RWPE1 (cell line): ENCODE measurements at regions not wholly inside any gene's neighbourhood (a gene's known extent, or its start where the extent isn't known, plus 50 kb on each side); places are given as distances from the start of the nearest gene placed in this dataset.

ENCODE experiments used
- CTCF ChIA-PET: fragments of 350-600 bp; sonication (Branson Sonifier 250); formaldehyde crosslinking; extraction: SDS; loops from one replicate; lab custom pipeline; 2021; lab: Yijun Ruan, JAX
- POLR2A ChIA-PET: fragments of 400-600 bp; formaldehyde crosslinking; extraction: SDS; loops from one replicate; lab custom pipeline; 2020; ENCODE audit warnings: antibody characterized with exemption; ENCODE audit not compliant: low non-redundant PET; lab: Yijun Ruan, JAX
- DNase-seq: peaks from one replicate; pipeline ENCODE4 v3.0.0; 2012; ENCODE audit warnings: low spot score
- H3K27ac ChIP-seq: fragments of 450-650 bp; 2 replicates; pipeline ENCODE4 v1.5.1; 2017
- TF ChIP-seq, protein P1 (sequence below): fragments of 450-650 bp; conservative IDR thresholded peaks from 2 replicates; pipeline ENCODE4 v1.5.1; 2017; ENCODE audit warnings: low read depth, mild to moderate bottlenecking

DNA sequence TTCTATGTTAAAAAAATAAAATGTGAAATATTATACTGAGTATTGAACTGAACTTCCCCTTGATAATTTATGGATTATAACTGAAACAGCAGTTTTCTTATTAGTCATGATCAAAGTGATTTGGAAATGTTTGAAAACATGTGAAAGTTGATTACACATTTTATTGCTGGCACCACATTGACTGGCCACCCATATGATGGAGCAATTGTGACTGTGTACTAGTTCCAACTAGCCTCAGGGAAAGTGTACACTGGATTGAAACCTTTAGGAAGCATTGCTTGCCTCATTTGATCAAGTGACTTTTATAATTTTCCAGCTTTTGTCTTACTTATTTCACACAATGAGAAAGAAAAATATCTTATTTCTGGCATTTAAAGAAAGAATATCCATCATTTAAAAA, 128.0 kb upstream of the ADGRL2 start:
- TF ChIP-seq, protein P1, sequence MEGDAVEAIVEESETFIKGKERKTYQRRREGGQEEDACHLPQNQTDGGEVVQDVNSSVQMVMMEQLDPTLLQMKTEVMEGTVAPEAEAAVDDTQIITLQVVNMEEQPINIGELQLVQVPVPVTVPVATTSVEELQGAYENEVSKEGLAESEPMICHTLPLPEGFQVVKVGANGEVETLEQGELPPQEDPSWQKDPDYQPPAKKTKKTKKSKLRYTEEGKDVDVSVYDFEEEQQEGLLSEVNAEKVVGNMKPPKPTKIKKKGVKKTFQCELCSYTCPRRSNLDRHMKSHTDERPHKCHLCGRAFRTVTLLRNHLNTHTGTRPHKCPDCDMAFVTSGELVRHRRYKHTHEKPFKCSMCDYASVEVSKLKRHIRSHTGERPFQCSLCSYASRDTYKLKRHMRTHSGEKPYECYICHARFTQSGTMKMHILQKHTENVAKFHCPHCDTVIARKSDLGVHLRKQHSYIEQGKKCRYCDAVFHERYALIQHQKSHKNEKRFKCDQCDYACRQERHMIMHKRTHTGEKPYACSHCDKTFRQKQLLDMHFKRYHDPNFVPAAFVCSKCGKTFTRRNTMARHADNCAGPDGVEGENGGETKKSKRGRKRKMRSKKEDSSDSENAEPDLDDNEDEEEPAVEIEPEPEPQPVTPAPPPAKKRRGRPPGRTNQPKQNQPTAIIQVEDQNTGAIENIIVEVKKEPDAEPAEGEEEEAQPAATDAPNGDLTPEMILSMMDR = no peak
- no peak overlapping the region for H3K27ac ChIP-seq
- ChIA-PET CTCF (interaction anchor here (0.6 to 0.7 kb wide), 2 partner anchors 22 to 357 kb away, joined by 4 read pairs; no protein-coding TSS in a partner anchor), POLR2A (no interaction called here)
- DNase-seq = no peak

DNA sequence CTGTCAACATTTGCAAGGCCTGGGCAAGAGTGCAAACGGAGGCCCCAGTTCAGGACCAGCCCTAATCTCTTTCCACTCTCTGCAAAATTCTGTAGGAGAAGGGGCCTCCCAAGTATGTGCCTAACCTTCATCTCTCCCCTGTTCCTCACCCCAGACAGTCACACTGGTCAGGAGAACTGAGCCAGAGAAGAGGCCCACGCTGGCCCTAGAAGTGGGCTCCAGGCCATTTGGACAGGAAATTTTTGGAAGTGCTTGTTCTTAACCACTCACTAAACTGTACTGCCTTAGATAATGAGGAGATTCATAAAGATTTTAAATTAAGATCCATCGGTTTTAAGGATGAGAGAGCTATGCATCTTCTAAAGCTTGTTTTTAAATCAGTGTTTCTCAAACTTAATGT, 129.7 kb upstream of the ADGRL2 start:
- POLR2A ChIA-PET = no interaction called here
- no peak for DNase-seq
- no peak overlapping the region for H3K27ac ChIP-seq
- CTCF ChIA-PET = no interaction called here
- TF ChIP-seq, protein P1 = no peak

DNA sequence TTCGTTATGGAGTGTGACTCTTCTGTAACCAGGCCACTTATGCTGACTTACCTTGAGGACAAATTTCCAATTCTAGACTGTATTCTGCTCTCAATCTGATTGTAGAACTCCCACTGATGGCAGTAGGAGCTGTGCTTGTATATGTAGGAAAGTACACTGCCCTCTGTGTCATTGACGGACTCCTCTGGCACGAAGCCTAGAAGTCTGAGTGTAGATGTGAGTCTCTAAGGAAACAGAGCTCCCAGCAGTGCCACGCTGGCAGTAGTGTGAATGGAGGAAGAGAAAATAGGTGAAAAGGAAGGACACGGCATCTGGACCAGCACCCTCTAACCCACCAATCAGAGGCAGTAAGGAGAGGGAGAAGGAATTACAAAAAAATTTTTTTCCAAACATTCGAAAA, 130.4 kb upstream of the ADGRL2 start:
- POLR2A ChIA-PET = no interaction called here
- TF ChIP-seq, protein P1 = no peak
- peak; percentile 30 for DNase-seq
- H3K27ac ChIP-seq = no peak overlapping the region
- CTCF ChIA-PET = no interaction called here

DNA sequence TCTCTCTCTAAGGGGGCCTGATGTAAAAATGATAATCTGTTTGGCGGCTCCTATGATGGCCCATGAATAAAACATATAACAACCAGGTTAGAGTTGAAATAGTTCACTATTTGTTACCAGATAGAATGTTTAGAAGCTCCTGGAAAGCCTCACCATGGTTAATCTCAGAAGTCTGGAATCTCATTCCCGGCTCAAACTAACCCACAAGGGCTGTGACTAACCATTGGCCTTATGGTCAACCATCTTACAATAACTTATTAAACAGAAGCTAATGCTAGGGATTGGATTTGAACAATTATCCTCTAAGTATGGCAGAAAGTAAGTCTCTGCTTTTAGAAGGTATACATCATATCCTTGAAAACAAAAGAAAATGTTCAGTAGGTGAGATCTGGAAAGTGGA, 134.1 kb upstream of the ADGRL2 start:
- ChIA-PET CTCF (no interaction called here), POLR2A (no interaction called here)
- H3K27ac ChIP-seq = no peak overlapping the region
- DNase-seq = no peak
- TF ChIP-seq, protein P1 = no peak

DNA sequence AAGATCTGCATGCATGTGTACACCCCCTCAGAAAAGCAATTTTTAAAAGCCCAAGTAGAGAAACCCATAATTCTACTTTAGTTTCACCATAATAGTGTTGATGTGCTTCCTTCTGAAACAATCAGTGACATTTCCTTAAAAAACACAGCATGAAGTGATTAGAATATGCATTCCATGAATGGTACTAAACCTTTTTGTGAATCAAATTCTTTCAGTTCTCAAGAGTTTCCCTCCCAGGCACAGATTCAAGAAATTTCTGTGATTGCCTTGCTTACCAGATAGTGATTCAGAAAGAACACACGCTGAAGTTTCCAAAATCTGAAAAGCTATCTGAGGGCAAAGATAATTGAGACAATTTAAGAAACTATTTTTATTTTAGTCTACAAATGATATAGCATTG, 136.4 kb upstream of the ADGRL2 start:
- TF ChIP-seq, protein P1 = no peak
- no peak for DNase-seq
- ChIA-PET CTCF (interaction anchor here (0.7 kb wide), 1 partner anchor 1112 kb away, joined by 3 read pairs; no protein-coding TSS in a partner anchor), POLR2A (no interaction called here)
- no peak overlapping the region for H3K27ac ChIP-seq

DNA sequence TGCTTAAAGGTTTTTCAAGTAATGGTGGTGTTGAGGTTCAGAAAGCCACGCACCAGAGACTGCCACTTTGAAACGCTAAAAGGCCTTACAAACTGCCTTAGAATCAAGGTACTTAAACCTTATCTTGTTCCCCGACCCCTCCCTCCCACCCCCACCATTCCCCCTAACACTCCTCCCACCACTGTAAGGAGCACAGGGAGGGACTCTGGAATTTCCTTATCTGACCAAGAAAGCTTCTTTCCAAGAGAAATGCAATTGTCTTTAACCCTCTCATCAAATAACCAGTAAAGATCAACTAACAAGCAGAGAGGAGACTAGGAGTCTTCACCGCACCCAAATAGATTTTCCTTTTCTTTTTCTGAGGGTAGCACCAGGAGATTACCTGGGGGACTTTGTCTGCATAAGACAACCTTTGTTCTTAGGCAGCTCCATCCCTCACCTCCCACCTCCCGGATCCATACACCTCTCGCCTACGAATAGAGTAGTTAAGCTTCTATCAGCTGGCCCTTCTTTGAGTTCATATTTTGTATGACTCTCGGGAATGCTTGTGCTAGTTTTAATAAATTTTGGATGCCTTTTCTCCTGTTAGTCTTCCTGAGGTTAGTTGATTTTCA, 137.7 kb upstream of the ADGRL2 start:
- no peak overlapping the region for H3K27ac ChIP-seq
- ChIA-PET POLR2A (no interaction called here), CTCF (no interaction called here)
- no peak for DNase-seq
- TF ChIP-seq, protein P1 = no peak
